NCI-H1092 treated with DMSO at 0.1 percent for 48 hours (cell line): ENCODE measurements at regions not wholly inside any gene's neighbourhood (a gene's known extent, or its start where the extent isn't known, plus 50 kb on each side); places are given as distances from the start of the nearest gene placed in this dataset.
A peak's percentile ranks its signal among the peaks of the same experiment; 100 is the strongest.

Experiments
- DNase-seq: peaks from one replicate; lab custom pipeline; 2025; lab: John Stamatoyannopoulos, UW

- DNase-seq, result no peak
Observed at GRCh38 chr16:17654142-17654541, 183.4 kb upstream of the XYLT1 start.

- no peak for DNase-seq
Observed at GRCh38 chr16:17647879-17648872, 177.4 kb upstream of the XYLT1 start.

DNA sequence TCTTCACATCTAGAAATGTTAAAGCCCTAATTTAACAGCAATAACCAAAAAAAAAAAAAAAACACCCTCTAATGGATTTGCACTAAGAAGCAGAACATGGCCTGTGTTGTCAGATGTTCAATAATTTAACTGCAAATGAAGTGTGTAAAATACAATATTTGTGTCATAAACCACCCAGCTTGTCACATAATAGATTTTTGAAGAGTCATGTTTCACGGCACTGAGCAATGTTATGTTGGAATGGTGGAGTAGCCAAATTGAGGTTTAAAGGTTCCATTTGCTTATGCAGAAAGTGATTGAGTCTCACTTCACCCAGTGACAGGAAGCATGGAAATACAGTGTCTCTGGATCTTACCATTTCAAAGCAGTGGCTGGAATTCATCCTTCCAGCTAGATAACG lies 173.2 kb upstream of the XYLT1 start:
- no peak for DNase-seq

DNA sequence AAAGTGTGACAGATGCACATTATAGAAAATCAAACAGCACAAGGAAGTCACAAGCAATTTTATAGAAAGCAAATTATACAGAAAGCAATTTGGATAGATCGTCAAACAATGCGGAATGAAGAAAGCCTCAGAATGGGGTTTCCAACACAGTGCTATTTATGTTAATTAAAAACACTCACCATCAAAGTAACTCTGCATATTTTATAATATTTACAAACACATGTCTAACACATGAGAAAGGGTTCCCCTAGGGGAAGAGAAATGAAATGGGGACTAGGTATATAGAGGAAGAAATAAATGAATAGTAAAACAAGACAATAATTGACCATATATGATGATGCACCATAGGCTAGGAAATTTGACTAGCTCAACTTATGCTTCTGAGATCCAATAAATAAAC lies 171.2 kb upstream of the XYLT1 start:
- no peak for DNase-seq

DNA sequence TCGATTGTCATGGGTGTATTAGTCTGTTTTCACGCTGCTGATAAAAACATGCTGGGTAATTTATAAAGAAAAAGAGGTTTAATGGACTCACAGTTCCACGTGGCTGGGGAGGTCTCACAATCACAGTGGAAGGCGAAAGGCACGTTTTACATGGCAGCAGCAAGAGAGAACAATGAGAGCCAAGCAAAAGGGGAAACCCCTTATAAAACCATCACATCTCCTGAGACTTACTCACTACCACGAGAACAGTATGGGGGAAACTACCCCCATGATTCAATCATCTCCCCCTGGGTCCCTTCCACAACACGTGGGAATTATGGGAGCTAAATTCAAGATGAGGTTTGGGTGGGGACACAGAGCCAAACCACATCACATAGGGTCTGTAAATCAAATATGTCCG lies 167.4 kb upstream of the XYLT1 start:
- DNase-seq, result no peak

DNA sequence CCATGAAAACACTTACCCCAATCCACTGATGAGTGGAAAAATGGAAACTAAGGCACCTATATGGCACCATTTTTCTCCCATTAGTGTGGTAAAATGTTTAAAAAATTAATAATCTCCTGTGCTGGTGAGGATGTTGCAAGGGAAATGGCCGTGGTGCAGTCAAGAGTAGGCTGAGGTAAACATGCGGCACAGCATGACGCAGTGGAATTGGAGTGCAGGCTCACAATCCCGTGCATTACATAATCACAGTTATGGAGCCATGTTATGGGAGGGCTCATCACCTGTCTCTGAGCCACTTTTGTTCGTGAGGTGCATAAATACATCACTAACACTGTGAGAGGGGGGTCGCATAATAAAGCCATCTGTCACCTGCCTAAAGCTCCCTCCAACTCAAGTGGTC lies 164.4 kb upstream of the XYLT1 start:
- DNase-seq, result no peak

GRCh38 chr16:17633181-17633951 lies 162.6 kb upstream of the XYLT1 start:
- DNase-seq, result no peak

DNA sequence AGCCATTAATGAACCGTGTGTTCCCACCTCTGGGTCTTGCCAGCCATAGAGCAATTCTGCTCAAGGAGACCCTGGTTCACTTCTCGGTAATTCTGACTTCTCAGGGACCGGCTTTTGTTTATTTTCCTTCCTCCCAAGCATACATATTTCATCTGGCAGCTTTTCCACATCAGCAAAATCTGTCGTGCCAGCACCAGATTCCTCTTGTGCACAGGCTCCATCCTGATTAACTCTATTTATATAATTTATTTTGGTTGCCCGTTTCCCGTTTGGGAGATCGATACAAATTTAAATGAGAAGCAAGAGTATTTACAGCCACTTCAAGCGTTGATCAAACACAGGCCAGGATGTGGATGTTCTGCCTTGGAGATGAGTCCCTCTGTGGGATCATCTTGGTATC lies 161.9 kb upstream of the XYLT1 start:
- DNase-seq, result no peak

- DNase-seq, result no peak
Observed at GRCh38 chr16:17629936-17630335, 159.2 kb upstream of the XYLT1 start.

DNA sequence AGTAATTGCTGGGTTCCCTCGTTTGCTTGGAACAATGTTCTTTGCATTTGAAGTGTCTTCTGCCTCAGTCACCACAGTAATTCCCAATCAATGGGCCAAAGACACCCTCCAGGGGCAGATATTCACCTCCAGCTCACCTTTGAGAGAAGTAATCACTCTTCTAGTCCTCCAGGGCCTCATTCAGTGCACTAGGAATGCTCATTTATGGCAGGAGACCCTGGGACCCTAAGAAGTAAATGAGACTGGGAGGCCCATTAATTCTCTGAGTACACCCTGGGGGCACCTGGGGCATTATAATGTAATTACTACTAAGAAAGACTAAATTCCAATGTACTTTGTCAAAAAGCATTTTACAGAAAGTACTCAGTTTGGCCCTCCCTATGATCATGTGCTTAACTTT lies 158.2 kb upstream of the XYLT1 start:
- no peak for DNase-seq

- DNase-seq, result no peak
Observed at GRCh38 chr16:17622366-17622765, 151.6 kb upstream of the XYLT1 start.

DNA sequence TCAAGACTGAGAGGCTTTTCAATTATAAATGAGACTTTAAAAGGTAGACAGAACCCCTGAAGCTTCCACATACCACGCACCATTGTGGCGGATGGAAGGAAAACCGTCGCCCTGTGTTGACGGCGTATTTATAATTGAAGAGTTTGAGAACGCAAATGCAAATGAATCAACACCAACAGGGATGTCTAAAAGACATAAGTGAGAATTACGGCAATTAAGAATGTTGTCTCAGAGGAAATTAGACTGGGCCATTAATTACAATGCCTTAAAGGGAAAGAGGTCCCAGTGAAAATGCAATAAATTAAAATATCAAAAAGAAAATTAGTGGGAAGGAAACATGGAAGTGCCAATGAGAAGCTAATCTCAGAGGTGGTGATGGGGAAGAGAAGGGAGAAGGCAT lies 148.5 kb upstream of the XYLT1 start:
- no peak for DNase-seq

DNA sequence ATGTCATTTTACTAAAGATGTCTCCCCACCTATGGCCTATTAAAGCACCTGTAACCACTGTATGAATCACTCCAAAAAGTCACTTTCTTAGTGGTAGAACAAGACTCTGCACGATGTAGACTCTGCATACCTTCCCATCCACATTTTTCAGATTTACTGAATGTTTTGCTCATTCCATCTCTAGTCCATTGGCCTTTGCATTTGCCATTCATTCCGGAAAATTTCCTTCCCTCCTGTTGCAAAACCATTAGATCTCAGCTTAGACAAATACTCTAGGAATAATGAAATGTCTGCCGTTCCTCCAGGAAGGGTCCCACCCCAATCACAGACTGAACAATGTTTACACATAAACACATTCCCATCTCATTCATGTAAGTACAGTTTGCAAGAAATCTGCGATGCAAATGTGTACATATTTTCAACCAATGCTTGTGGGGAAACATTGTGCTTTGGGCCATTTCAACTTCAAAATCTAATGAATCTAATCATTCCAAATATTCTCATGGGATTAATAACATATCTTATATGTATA lies 146.3 kb upstream of the XYLT1 start:
- no peak for DNase-seq

- DNase-seq, result no peak
Observed at GRCh38 chr16:17612336-17612735, 141.6 kb upstream of the XYLT1 start.

- peak; percentile 1 for DNase-seq
Observed at GRCh38 chr16:17607609-17608008, 136.8 kb upstream of the XYLT1 start.

- no peak for DNase-seq
Observed at GRCh38 chr16:17607075-17607509, 136.3 kb upstream of the XYLT1 start.

- no peak for DNase-seq
Observed at GRCh38 chr16:17606460-17606859, 135.7 kb upstream of the XYLT1 start.

DNA sequence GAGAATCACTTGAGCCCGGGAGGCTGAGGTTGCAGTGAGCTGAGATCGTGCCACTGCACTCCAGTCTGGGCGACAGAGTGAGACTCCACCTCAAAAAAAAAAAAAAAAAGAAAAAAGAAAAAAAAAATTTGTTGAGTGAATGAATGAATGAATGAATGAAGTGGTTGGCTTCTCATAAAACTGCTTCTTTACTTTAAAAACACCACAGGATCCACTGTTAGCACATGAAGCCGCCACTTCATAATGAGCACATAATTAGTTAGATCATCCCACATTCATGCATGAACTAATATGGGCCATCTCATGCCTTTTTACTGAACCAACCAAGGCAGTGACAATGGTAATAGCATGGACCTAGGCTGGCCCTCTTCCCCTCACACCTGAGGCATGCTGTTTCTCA lies 135.0 kb upstream of the XYLT1 start:
- no peak for DNase-seq

GRCh38 chr16:17603626-17604025 lies 132.9 kb upstream of the XYLT1 start:
- no peak for DNase-seq

DNA sequence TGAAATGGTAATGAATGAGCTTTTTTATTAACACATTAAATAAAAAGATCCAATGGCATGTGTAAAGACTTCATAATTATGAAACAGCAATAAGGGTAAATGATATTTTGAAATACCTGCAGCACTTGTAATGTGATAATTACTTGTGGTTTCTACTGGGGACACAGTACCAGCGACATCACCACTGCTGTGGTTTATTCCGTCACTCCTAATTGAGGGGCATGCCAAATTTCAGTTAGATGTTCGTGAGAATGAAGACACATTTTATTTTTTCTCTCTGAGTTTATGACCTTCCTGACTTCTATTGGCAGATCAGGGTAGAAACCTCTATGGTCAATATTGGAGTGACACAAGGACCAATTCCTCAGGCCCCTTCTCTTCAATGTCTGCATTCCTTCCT lies 131.9 kb upstream of the XYLT1 start:
- DNase-seq, result no peak

GRCh38 chr16:17598968-17599367 lies 128.2 kb upstream of the XYLT1 start:
- no peak for DNase-seq

- DNase-seq, result no peak
Observed at GRCh38 chr16:17591655-17592405, 121.1 kb upstream of the XYLT1 start.
